RPMI8226 (cell line): ENCODE measurements at regions not wholly inside any gene's neighbourhood (a gene's known extent, or its start where the extent isn't known, plus 50 kb on each side); places are given as distances from the start of the nearest gene placed in this dataset.

Experiments
- DNase-seq: peaks from one replicate; pipeline ENCODE4 v3.0.0-alpha.2; 2015

DNA sequence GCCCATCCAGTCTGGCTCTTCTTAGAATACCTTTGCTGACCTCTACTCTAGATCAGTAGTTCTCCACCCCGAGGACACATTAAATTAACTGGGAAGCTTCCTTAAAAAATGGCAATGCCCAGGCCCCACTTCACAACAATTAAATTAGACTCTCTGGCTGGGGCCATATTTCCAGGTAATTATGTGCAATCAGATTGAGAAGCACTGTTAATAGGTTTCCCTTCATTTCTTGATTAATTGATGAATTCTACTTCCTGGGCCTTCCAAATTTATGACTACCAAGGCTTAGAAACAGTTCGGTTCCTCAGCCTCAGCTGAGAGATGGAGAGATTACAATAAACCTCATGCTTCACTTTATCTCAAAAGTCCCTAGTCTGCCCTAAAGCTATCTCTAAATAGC lies 71.7 kb upstream of the LIMCH1 start:
- DNase-seq: no peak

DNA sequence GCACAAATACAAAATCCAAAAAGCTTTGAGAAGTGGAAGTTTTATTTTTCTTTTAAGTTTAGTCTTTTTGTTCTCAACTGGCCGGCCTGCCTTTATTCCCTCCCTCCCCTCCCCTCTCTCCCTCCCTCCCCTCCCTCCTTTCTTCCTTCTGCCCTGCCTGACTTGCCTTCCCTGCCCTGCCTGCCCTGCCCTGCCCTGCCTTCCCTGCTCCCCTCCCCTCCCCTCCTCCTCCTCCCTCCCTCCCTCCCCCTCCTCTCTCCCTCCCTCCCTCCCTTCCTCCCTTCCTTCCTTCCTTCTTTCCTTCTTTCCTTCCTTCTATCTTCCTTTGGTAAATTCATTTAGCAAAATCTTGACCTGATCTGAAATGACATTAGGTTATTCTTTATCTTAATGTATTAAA lies 69.8 kb upstream of the LIMCH1 start:
- no peak for DNase-seq

DNA sequence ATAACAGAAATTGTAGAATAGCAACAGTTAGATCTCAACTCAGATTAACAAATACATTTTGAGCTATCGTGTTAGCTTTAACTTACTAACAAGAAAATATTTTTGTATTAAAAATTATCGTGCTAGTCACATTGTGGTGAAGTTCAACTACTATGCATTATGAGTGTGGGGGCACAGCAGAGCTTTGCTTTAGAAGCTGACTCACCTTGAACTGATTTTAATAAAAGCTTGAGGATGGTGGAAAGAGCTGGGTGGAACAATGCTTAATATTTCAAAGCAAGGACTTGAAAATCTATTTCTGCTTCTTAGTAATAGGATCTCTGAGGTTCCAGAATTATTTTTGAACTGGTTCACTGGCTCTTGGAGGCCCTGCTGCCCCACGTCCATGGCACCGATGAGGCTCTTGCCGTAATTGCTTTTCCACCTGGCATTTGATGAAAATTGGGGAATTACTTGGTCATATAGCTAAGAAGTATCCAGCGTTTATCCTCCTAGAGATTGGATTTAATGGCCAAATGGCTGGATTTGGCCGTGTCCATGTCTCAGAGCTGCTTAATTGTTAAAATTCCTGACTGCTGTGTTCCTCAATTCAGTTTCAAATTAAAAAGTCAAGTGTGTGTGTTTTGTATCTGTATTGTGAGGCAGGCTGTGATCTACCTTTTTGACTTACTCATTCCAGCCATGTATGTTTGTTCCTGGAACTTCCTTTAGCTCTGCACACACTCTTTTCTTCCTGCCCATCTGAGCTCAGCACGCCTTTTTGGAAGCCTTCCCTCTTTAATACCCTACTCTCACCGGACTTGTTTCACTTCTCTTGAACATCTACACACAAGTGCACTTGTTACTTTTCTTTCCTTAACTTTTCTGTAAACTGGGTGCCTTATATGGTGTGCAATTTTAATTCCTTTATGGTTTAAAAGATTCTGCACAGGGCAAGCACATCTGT lies 66.6 kb upstream of the LIMCH1 start:
- no peak for DNase-seq

DNA sequence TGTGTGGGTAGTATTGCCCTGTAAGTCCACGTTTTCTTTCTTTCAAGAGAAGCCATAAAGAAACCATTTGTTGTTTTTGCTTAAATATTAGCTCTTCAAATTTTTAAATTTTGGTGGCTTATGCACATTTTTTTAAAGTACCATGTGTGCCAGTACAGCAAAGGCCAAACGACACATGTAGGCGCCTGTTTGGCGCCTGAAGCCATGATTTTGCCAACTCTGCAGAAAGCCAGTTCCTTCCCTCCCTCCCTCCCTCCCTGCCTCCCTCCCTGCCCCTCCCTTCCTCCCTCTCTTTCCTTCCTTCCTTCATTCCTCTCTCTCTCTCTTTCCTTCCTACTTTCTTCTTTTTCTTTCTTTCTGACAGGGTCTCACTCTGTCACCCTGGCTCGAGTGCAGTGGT lies 65.9 kb upstream of the LIMCH1 start:
- DNase-seq: no peak

DNA sequence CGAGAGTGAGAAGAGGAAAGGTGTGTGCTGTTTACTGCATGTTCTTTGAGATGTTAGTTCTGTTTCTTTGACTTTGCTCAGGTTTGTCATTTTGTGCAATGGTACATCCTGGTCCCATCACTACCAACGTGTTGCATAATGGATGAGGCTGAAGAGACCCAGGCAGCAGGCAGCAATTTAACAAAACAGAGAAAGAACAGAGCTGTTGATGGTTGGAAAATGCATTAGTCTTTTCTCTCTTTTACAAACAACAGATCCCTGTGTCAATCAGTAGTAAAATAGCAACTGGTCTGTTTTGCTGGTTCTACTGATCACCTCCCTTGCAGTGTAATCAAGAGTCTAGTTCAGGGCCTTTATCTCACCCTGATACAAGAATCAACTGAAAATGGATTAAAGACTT lies 64.8 kb upstream of the LIMCH1 start:
- no peak for DNase-seq

DNA sequence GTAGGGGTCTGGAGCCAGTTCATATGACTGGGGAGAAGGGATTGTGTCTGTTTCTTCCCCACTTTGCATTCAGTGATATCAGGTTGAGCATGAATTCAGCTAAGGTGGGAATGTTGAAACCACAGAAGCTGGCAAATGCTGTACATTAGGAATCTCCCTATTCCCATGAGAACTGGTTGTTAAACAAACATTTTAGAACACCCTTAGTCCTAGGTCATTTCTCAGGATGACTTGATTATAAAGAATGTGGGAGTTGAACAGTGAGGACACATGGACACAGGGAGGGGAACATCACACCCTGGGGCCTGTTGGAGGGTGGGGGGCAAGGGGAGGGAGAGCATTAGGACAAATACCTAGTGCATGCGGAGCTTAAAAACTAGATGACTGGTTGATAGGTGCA lies 62.6 kb upstream of the LIMCH1 start:
- DNase-seq: no peak

DNA sequence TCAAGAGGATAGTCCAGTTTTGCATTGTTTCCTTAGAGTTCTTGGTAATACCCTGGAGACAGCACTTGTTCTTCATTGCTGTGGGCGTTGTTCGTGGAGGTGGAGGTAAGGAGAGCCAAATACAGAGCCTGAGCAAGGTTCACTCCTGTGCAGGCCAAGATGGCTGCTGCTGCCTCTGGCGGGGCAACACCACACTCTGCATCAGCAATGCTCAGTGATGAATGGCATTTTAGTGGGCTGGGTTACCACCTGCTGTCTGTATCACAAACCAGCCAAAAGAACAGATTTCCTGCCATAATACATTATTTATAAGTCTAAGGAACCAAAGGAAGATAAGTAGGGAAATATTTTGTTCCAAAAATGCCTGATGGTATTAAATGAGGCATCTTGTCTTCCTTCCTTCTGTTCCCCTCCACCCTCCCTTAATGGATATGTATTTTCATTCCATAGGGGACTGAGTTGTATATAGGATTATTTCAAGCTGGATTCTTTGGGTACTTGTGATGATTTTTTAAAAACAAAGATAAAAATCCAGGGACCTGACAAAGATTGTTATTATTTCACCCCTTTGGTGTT lies 61.6 kb upstream of the LIMCH1 start:
- DNase-seq: no peak

DNA sequence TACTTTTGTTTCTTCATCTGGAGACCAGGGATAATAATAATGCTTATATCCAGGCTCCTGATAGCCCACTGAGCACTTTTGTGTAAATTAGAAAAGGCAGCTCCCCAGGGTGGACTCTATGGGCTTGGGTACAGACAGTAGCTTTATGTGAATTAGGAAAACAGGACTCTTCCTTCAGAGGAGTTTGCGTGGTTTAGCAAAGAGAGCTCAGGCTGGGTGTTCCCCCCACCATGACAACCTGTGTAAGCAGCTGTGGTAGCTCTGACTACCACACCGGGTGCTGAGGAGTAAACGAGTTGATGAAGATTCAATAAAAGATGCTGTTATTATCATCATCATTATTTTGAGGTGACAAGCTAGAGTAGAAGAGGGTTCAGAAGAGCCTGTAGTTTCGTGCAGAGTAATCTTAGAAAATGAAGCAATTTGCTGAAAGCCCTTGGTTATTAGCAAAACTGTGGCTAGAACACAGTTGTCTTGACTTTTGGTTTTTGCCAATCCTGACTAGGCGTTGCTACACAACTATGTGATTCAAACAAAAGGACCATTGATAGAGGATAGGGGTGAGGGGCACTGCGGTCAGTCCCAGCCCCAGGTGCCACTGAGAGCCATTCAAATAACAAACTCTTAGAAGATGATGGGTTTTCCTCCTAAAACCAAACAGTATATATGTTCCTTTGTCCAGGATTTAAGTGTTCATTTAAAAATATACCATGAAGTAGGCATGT lies 60.6 kb upstream of the LIMCH1 start:
- no peak for DNase-seq

DNA sequence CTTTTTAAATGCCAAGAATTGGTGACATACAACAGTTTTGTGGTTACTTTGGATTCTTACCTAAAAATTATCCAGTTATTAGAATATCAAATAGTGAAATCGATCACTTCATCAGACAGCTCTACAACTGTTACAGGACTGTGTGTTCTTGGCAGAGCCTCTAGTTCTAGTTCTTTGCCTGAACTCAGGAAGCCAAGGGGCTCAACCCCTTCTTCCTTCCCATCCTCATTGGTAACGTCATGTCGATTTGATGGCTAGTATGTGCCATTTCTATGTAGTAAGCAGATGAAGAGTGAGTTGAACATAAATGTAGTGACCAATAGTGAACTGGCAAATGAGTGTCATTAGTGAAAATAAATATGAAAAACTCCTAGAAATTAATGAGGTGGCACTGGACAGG lies 59.4 kb upstream of the LIMCH1 start:
- DNase-seq: no peak

DNA sequence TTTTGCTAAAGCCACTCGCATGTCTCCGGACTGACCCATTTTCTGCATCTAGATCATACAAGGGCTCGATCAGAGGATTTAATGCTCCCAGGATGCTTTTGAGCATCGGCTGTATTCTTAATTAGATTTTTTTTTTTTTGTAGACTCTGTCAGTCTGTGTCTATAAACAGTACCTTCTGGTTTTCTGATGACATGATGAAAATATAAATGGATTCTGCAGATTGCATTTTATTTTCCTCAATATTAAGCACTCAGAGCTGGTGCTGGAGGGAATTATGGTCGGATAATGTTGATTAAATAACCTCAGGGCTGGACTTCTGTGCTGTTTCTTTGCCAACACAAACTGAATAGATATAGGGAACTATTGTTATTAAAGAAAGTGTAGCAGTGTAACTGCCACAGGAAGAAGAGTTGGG lies 57.1 kb upstream of the LIMCH1 start:
- DNase-seq: no peak

DNA sequence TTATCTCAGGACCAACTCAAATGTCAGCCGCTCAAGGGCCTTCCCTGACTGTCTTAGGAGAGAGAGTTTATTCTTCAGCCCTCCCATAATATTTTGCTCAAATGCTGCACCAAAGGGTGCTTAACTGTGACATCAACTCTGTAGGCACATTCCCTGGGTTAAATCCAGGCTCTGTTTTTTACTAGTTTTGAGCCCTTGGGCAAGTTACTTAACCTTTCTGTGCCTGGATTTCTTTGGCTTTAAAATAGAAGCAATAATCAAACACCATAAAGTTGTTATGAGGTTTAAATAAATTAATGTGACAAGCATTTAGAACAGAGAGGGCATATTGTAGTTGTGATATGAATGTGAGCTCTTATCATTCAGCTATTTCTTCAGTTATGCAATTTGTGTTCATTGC lies 54.2 kb upstream of the LIMCH1 start:
- DNase-seq: no peak

DNA sequence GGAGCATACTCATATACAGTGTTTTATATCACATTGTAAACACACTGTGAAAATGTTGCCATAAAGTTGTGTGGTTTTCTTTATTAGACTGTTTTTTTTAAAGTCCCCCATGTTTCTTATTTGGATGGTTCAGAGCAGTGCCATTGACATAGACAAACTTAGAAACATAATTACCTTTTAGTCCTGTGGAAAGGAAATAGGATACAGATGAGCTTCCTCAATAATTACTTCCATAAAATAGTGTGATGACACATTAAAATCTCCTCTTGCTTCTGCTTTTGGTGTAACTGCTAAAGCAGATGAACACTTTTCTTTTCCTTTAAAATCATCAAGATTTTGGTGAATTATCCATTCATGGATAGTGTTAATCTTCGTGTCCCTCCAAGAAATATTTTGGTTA lies 52.9 kb upstream of the LIMCH1 start:
- no peak for DNase-seq

DNA sequence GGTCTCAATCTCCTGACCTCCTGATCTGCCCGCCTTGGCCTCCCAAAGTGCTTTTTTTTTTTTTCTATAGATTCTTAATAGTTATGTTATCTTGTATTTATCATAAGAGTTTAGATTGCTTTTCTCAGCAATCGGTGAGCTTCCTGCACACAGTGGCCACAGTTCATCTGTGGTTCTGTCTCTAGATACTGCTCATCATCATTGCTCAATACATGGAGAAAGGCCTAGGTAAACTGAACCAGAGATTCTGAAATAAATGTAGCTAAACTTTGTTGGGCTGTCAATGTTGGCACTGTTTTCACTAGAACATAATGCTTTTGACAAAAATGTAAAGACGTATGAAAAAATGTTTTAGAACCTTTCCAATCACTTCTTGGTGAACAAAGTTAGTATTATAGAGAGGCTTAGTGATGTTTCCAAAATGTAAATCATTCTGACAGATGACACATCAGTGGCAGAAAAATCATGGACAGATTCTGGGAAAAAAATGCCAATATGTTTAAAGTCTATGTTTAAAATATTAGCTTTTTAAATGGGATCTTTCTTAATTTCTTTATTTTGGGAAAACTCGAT lies 50.0 kb upstream of the LIMCH1 start:
- no peak for DNase-seq
